OCI-LY3 (cell line): ENCODE measurements at regions not wholly inside any gene's neighbourhood (a gene's known extent, or its start where the extent isn't known, plus 50 kb on each side); places are given as distances from the start of the nearest gene placed in this dataset.

Experiments
- H2AFZ ChIP-seq: fragments of 200-600, 300-600 bp; shearing (Covaris generic); 2 replicates; pipeline ENCODE4 v1.6.0; 2014; ENCODE audit warnings: antibody characterized with exemption, low read depth, low read length
- H3K27ac ChIP-seq: fragments of 200-600, 300-600 bp; sonication (generic); 2 replicates; pipeline ENCODE4 v1.5.1; 2014; ENCODE audit warnings: mild to moderate bottlenecking, low read length, moderate library complexity, mixed read lengths
- H3K27me3 ChIP-seq: fragments of 200-600, 300-600 bp; sonication (generic); 2 replicates; pipeline ENCODE4 v1.6.1; 2014; ENCODE audit warnings: low read depth, low read length, mixed read lengths
- H3K36me3 ChIP-seq: fragments of 200-600, 300-600 bp; sonication (generic); replicated peaks from 2 replicates; pipeline ENCODE3; 2014; ENCODE audit warnings: low read depth, low read length, mixed read lengths
- H3K4me1 ChIP-seq: fragments of 300-600, 200-600 bp; sonication (generic); 2 replicates; pipeline ENCODE4 v1.6.1; 2014; ENCODE audit warnings: low read length, mixed read lengths
- H3K4me2 ChIP-seq: fragments of 200-600, 300-600 bp; sonication (generic); 2 replicates; pipeline ENCODE4 v1.6.1; 2014; ENCODE audit warnings: low read length, mixed read lengths
- H3K4me3 ChIP-seq: fragments of 300-600, 200-600 bp; sonication (generic); 2 replicates; pipeline ENCODE4 v1.5.1; 2014; ENCODE audit warnings: antibody characterized with exemption, mild to moderate bottlenecking, low read length, moderate library complexity
- H3K79me2 ChIP-seq: fragments of 300-600, 200-600 bp; shearing (Covaris generic); 2 replicates; pipeline ENCODE4 v1.6.1; 2014; ENCODE audit warnings: mild to moderate bottlenecking, low read length, mixed read lengths
- H3K9ac ChIP-seq: fragments of 300-600, 200-600 bp; shearing (Covaris generic); 2 replicates; pipeline ENCODE4 v1.6.0; 2014; ENCODE audit warnings: mild to moderate bottlenecking, low read length, moderate library complexity
- H3K9me3 ChIP-seq: fragments of 200-600, 300-600 bp; shearing (Covaris generic); 2 replicates; pipeline ENCODE4 v1.6.1; 2014; ENCODE audit warnings: low read length, mixed read lengths; ENCODE audit not compliant: insufficient read depth
- H4K20me1 ChIP-seq: fragments of 200-600, 300-600 bp; sonication (generic); 2 replicates; pipeline ENCODE4 v1.6.1; 2016; ENCODE audit warnings: low read length, mixed read lengths; ENCODE audit not compliant: insufficient read depth
- CTCF ChIP-seq: fragments of 200-600, 300-600 bp; sonication (generic); IDR thresholded peaks from 2 replicates; pipeline ENCODE4 v1.5.1; 2014; ENCODE audit warnings: antibody characterized with exemption, low read length, low read depth
- EZH2phosphoT487 ChIP-seq: fragments of 200-600 bp; shearing (Covaris generic); IDR thresholded peaks from 2 replicates; pipeline ENCODE4 v1.6.1; 2018; ENCODE audit warnings: antibody characterized with exemption, mixed run types, low read depth

- H4K20me1 ChIP-seq: no peaks in the 10 kb centered on the region
- H3K9ac ChIP-seq: no peak overlapping the region
- no peak overlapping the region for H3K27ac ChIP-seq
- no peak overlapping the region for H3K4me2 ChIP-seq
- no peak overlapping the region for H3K4me3 ChIP-seq
- H3K27me3 ChIP-seq: no peaks in the 10 kb centered on the region
- no peaks in the 10 kb centered on the region; the same call in 1 of the 2 replicates for H3K9me3 ChIP-seq
- no peak for TF ChIP-seq CTCF
- no peak for TF ChIP-seq EZH2phosphoT487
- H3K4me1 ChIP-seq: peaks cover 37% of the 10 kb centered on the region
- no peak overlapping the region for H2AFZ ChIP-seq
- no peaks in the 10 kb centered on the region for H3K79me2 ChIP-seq
- H3K36me3 ChIP-seq: peaks cover 8% of the 10 kb centered on the region
Measured at GRCh38 chr1:8093221-8093980, 67.3 kb upstream of the ERRFI1 start.

DNA sequence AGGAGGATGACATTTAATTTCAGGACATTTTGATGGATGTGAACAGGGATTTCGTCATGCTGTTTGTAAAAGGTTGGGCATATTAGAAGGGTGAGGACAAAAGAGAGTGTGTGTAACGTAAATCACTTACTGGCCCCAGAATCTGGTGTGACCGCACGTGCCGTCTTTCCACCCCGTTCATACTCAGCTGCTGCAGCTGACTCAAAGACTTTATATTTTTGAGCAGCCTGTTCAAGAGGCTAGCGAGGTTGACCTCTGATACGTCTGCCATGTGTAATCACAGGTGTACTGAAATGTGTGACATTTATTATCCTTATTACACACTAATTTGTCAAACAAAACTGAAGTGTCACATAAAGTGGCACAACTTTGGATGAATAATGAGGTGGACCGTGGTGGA lies 66.5 kb upstream of the ERRFI1 start:
- Histone ChIP-seq H3K9ac (no peak overlapping the region), H3K4me3 (no peak overlapping the region), H4K20me1 (no peaks in the 10 kb centered on the region), H3K4me2 (no peak overlapping the region), H2AFZ (no peak overlapping the region), H3K79me2 (no peaks in the 10 kb centered on the region), H3K36me3 (peaks cover 8% of the 10 kb centered on the region), H3K9me3 (no peaks in the 10 kb centered on the region; the same call in 1 of the 2 replicates), H3K4me1 (peaks cover 31% of the 10 kb centered on the region), H3K27ac (no peak overlapping the region), H3K27me3 (no peaks in the 10 kb centered on the region)
- no peak for TF ChIP-seq EZH2phosphoT487
- TF ChIP-seq CTCF: no peak

- Histone ChIP-seq H4K20me1 (no peaks in the 10 kb centered on the region), H2AFZ (no peak overlapping the region), H3K79me2 (no peaks in the 10 kb centered on the region), H3K27me3 (no peaks in the 10 kb centered on the region), H3K4me1 (peaks cover 24% of the 10 kb centered on the region), H3K9me3 (no peaks in the 10 kb centered on the region; the same call in 1 of the 2 replicates), H3K4me3 (no peak overlapping the region), H3K27ac (no peak overlapping the region), H3K36me3 (peaks cover 8% of the 10 kb centered on the region), H3K9ac (no peak overlapping the region), H3K4me2 (no peak overlapping the region)
- TF ChIP-seq CTCF: no peak
- TF ChIP-seq EZH2phosphoT487: no peak
Measured at GRCh38 chr1:8091691-8092090, 65.6 kb upstream of the ERRFI1 start.

DNA sequence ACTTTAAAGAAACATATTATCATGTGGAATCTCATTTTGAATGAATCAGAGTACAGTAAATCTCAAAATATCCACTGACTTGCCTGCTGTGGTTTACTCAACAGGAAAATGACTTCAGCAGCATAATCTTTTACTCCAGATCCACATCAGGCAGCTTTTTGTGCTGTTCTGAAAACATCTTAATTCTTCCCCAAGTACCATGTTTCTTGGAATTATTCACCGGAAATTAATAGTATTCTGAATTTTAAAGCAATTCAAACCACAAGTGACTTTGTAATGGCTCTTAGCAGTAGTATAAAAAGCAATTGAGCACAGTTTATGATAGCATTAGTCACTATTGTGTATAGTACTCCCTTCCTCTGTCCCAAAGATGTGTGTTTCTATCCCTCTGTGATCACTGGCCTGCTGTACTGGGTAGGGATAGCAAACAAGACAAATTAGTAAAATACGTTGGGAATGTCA lies 64.2 kb upstream of the ERRFI1 start:
- Histone ChIP-seq H3K4me2 (no peak overlapping the region), H3K9me3 (no peaks in the 10 kb centered on the region), H3K36me3 (no peaks in the 10 kb centered on the region), H3K4me1 (peaks cover 16% of the 10 kb centered on the region), H3K27me3 (no peaks in the 10 kb centered on the region), H3K9ac (no peak overlapping the region), H4K20me1 (no peaks in the 10 kb centered on the region), H3K79me2 (no peaks in the 10 kb centered on the region), H2AFZ (no peak overlapping the region), H3K4me3 (no peak overlapping the region), H3K27ac (no peak overlapping the region)
- TF ChIP-seq EZH2phosphoT487: no peak
- no peak for TF ChIP-seq CTCF
